ENCODE measurements at regions not wholly inside any gene's neighbourhood (a gene's known extent, or its start where the extent isn't known, plus 50 kb on each side); places are given as distances from the start of the nearest gene placed in this dataset.
"Not testable (repeated sequence)": the region's sequence is repeated elsewhere in the genome, so short reads cannot be mapped to it uniquely, and the experiment has no call there.

DNA sequence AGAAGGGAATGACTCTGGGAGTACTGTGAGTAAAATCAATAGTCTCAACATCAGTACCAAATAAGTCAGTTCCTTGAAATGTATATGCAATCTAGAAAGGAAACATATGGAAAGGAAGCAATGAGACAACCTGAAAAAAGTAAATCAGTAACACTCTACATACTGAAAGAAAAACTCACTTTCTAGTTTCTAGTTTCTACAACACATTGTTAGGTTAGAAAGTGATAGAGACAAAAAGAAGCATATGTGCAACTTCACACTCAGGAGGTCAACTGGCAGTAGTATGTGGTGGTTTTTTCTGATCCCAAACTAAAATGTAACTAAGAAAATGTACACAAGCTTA is 156.5 kb upstream of the SOX6 start:
- peak; percentile 14 for DNase-seq (ENCODE audit: extremely low read depth, insufficient read length)
- no peaks in the 10 kb centered on the region for H3K27me3 ChIP-seq (replicated peaks; ENCODE audit: control insufficient read depth, insufficient read depth, low read length)
- TF ChIP-seq, protein P1, sequence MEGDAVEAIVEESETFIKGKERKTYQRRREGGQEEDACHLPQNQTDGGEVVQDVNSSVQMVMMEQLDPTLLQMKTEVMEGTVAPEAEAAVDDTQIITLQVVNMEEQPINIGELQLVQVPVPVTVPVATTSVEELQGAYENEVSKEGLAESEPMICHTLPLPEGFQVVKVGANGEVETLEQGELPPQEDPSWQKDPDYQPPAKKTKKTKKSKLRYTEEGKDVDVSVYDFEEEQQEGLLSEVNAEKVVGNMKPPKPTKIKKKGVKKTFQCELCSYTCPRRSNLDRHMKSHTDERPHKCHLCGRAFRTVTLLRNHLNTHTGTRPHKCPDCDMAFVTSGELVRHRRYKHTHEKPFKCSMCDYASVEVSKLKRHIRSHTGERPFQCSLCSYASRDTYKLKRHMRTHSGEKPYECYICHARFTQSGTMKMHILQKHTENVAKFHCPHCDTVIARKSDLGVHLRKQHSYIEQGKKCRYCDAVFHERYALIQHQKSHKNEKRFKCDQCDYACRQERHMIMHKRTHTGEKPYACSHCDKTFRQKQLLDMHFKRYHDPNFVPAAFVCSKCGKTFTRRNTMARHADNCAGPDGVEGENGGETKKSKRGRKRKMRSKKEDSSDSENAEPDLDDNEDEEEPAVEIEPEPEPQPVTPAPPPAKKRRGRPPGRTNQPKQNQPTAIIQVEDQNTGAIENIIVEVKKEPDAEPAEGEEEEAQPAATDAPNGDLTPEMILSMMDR (IDR thresholded peaks at IDR 0.05; ENCODE audit: insufficient read depth, low read length, poor library complexity, severe bottlenecking), result no peak
- no peak overlapping the region for H3K4me3 ChIP-seq (replicated peaks; ENCODE audit: low read depth, low read length)
- no peaks in the 10 kb centered on the region for H3K36me3 ChIP-seq (ENCODE audit: control insufficient read depth, insufficient read depth, low read length)

DNA sequence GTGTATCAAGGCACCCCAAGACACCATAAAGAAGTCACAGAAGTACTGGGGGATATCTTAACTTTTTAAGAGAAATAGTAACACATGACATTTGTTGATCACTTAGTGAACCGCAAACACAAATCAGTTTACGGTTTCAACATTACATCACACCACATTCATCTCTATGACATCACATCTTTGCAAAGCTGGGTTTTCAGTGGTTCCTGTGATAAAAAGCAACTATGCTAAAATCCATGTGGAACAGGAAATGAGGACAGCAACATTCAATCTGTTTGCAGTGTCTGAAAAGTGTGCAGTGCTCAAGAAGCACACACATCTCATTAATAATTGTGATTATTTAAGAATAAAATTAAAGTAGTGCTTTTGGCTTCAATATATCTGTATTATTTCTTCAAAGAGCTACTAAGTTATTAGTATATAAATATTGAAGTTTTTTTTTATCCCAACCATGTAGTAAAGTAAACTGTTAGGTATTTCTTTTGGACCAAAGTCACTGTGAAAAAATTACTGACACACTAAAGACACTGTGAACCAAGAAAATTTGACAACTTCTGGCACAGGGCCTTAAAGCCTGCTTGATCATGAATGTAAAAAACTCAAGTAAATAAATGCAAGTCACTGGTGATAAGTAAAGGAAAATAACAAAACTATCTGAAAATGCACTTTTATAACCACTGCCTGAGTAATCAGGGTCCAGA is 156.0 kb upstream of the SOX6 start:
- DNase-seq (ENCODE audit: extremely low read depth, insufficient read length), result no peak
- no peak overlapping the region for H3K4me3 ChIP-seq (replicated peaks; ENCODE audit: low read depth, low read length)
- TF ChIP-seq, protein P1 (IDR thresholded peaks at IDR 0.05; ENCODE audit: insufficient read depth, low read length, poor library complexity, severe bottlenecking), result no peak

DNA sequence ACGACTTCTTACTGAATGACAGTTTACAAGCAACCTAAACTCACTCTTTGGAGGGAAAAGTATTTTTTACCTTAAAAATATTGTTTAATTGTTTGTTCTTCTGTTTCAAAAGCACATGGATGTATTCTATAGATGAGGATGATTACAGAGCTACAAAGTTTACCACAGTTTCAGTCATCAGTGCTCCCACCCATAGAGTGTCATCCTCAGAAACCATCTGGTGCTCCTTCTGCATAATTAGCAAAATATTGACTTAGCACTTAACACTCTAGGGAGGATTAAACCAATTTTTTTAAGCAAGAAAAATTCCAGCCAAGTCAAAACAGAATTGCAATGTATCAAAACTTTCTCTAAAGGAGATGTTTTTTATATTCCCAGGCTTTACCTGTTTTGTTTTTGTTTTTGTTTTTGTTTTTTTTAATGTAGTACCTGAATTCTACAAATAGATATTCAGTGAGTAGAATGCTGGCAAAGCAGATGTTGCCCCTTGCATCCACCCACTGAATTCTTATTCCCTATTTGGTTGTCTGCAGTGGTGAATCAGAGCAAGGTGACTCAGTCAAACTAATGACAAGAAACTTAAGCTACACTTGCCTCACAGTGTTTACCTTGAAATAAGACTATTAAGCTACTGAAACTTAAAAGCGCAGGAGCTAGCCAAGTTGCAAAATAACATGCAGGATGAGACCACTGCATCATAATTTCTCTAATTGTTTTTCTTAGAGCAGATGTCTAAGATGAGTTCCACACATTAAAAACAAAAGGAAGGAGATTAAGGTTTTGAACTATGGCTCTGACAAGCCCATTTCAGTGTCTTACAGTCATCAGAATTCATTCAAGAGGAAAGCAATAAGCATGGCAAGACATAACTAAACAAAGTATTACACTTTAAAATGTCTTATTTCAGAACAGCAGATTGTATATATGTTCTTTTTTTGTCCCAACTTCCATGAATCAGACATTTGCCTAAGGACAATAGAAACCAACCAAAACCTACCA is 155.1 kb upstream of the SOX6 start:
- TF ChIP-seq, protein P1 (IDR thresholded peaks at IDR 0.05; ENCODE audit: insufficient read depth, low read length, poor library complexity, severe bottlenecking), result no peak
- DNase-seq (ENCODE audit: extremely low read depth, insufficient read length), result no peak
- no peaks in the 10 kb centered on the region for H3K27me3 ChIP-seq (replicated peaks; ENCODE audit: control insufficient read depth, insufficient read depth, low read length)
- no peak overlapping the region for H3K4me3 ChIP-seq (replicated peaks; ENCODE audit: low read depth, low read length)
- H3K36me3 ChIP-seq (ENCODE audit: control insufficient read depth, insufficient read depth, low read length), result no peaks in the 10 kb centered on the region

More for the DNA sequence above, 156.0 kb upstream of the SOX6 start:
- Histone ChIP-seq H3K27me3 (replicated peaks; ENCODE audit: control insufficient read depth, insufficient read depth, low read length) (no peaks in the 10 kb centered on the region), H3K36me3 (ENCODE audit: control insufficient read depth, insufficient read depth, low read length) (no peaks in the 10 kb centered on the region)

GRCh38 chr11:16505481-16505880 is 149.1 kb upstream of the SOX6 start:
- TF ChIP-seq, protein P1 (IDR thresholded peaks at IDR 0.05; ENCODE audit: insufficient read depth, low read length, poor library complexity, severe bottlenecking), result no peak
- H3K4me3 ChIP-seq (replicated peaks; ENCODE audit: low read depth, low read length), result no peak overlapping the region
- H3K27me3 ChIP-seq (replicated peaks; ENCODE audit: control insufficient read depth, insufficient read depth, low read length), result no peaks in the 10 kb centered on the region
- no peaks in the 10 kb centered on the region for H3K36me3 ChIP-seq (ENCODE audit: control insufficient read depth, insufficient read depth, low read length)
- DNase-seq (ENCODE audit: extremely low read depth, insufficient read length), result no peak

DNA sequence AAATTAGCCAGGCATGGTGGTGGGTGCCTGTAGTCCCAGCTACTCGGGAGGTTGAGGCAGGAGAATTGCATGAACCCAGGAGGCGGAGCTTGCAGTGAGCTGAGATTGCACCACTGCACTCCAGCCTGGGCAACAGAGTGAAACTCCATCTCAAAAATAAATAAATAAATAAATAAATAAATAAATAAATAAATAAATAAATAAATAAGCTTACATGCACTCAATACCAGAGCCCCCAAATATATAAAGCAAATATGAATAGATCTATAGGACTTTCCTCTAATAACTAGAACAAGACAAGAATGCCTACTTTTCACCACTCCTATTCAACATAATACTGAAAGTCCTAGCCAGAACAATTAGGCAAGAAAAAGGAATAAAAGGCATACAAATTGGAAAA is 147.5 kb upstream of the SOX6 start:
- not testable (repeated sequence) for H3K27me3 ChIP-seq (replicated peaks; ENCODE audit: control insufficient read depth, insufficient read depth, low read length); H3K36me3 ChIP-seq (ENCODE audit: control insufficient read depth, insufficient read depth, low read length); H3K4me3 ChIP-seq (replicated peaks; ENCODE audit: low read depth, low read length); DNase-seq (ENCODE audit: extremely low read depth, insufficient read length)

All from GM06990 (cell line).